Fibroblast of gingiva (primary cell): ENCODE measurements at regions not wholly inside any gene's neighbourhood (a gene's known extent, or its start where the extent isn't known, plus 50 kb on each side); places are given as distances from the start of the nearest gene placed in this dataset.
"Not testable (repeated sequence)": the region's sequence is repeated elsewhere in the genome, so short reads cannot be mapped to it uniquely, and the experiment has no call there.

Experiments
- DNase-seq: peaks from one replicate; pipeline ENCODE4 v3.0.0-alpha.2; 2011; ENCODE audit warnings: low read depth

GRCh38 chr1:187838335-187839293 is 1009.9 kb downstream of the PLA2G4A start:
- no peak for DNase-seq

GRCh38 chr1:187839873-187840272 is 1011.1 kb downstream of the PLA2G4A start:
- no peak for DNase-seq

- no peak for DNase-seq
Measured at GRCh38 chr1:187840557-187840956, 1011.8 kb downstream of the PLA2G4A start.

GRCh38 chr1:187842406-187843165 is 1013.8 kb downstream of the PLA2G4A start:
- no peak for DNase-seq

- no peak for DNase-seq
Measured at GRCh38 chr1:187844313-187844712, 1015.6 kb downstream of the PLA2G4A start.

GRCh38 chr1:187847531-187847930 is 1018.8 kb downstream of the PLA2G4A start:
- no peak for DNase-seq

- DNase-seq: no peak
Measured at GRCh38 chr1:187848321-187848720, 1019.6 kb downstream of the PLA2G4A start.

GRCh38 chr1:187850146-187850545 is 1021.4 kb downstream of the PLA2G4A start:
- DNase-seq: not testable (repeated sequence)

- no peak for DNase-seq
Measured at GRCh38 chr1:187853505-187853904, 1024.8 kb downstream of the PLA2G4A start.

GRCh38 chr1:187854457-187854856 is 1025.7 kb downstream of the PLA2G4A start:
- no peak for DNase-seq

- DNase-seq: no peak
Measured at GRCh38 chr1:187862506-187862905, 1033.8 kb downstream of the PLA2G4A start.

GRCh38 chr1:187870552-187870951 is 1041.8 kb downstream of the PLA2G4A start:
- no peak for DNase-seq

GRCh38 chr1:187871177-187871845 is 1042.6 kb downstream of the PLA2G4A start:
- DNase-seq: no peak

GRCh38 chr1:187872550-187872949 is 1043.8 kb downstream of the PLA2G4A start:
- DNase-seq: no peak

- no peak for DNase-seq
Measured at GRCh38 chr1:187873126-187873525, 1044.4 kb downstream of the PLA2G4A start.

- DNase-seq: no peak
Measured at GRCh38 chr1:187876775-187877174, 1048.0 kb downstream of the PLA2G4A start.

GRCh38 chr1:187877220-187877619 is 1048.5 kb downstream of the PLA2G4A start:
- DNase-seq: no peak

- no peak for DNase-seq
Measured at GRCh38 chr1:187878883-187879282, 1050.1 kb downstream of the PLA2G4A start.

GRCh38 chr1:187883356-187883755 is 1054.6 kb downstream of the PLA2G4A start:
- no peak for DNase-seq

- DNase-seq: no peak
Measured at GRCh38 chr1:187891993-187892682, 1063.4 kb downstream of the PLA2G4A start.

- DNase-seq: no peak
Measured at GRCh38 chr1:187892683-187893039, 1063.9 kb downstream of the PLA2G4A start.

GRCh38 chr1:187893471-187893870 is 1064.7 kb downstream of the PLA2G4A start:
- DNase-seq: no peak
